ENCODE measurements at regions not wholly inside any gene's neighbourhood (a gene's known extent, or its start where the extent isn't known, plus 50 kb on each side); places are given as distances from the start of the nearest gene placed in this dataset.

DNA sequence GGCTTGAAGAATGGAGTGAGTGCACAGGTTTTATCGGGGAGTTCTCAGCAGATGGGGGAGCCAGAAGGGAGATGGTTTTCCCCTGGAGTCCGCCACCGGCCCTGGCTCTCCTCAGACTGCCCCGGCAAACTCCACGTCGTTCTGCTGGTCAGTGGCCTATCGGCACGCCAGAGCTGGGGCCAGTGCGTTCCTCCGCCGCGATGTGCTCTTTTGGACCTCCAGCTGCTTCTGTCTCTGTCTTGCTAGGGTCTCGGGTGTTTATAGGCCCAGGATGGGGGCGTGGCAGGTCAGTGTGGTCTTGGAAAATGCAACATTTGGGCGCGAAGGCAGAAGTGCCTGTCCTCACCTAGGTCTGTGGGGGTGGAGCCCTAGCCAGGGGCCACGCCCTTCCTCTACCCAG, 53.0 kb upstream of the ADTRP start:
- Mint-ChIP-seq H3K4me1 (peaks cover 29% of the 10 kb centered on the region), H3K9me3 (ENCODE audit: insufficient read depth) (no peaks in the 10 kb centered on the region), H3K27me3 (no peaks in the 10 kb centered on the region), H3K27ac (no peak overlapping the region), H3K4me3 (no peak overlapping the region)
- no peak overlapping the region for H3K9ac ChIP-seq (ENCODE audit: low read length)
- no peaks in the 10 kb centered on the region for H3K27me3 ChIP-seq (replicated peaks in 1 of 4; ENCODE audit: control extremely low read depth in 1 of 4, control insufficient read depth in 3 of 4, insufficient read depth in 4 of 4, low read length in 3 of 4)
- H3K79me2 ChIP-seq (ENCODE audit: control insufficient read depth, insufficient read depth, low read length), result no peaks in the 10 kb centered on the region
- H3K36me3 ChIP-seq (replicated peaks in 1 of 2; ENCODE audit: control extremely low read depth in 1 of 2, control insufficient read depth in 1 of 2, extremely low read depth in 1 of 2, insufficient read depth in 2 of 2, low read length in 1 of 2), result no peaks in the 10 kb centered on the region
- CTCF ChIA-PET, result no interaction called here
- DNase-seq (no peak), ATAC-seq (ENCODE audit: low read depth) (no peak)
- peaks cover 0 to 5% (median 0%) of the 10 kb centered on the region in 3 donors for H3K9me3 ChIP-seq (ENCODE audit: control extremely low read depth in 1 of 3, control insufficient read depth in 2 of 3, insufficient read depth in 1 of 3, low read length in 2 of 3)
- WGBS (ENCODE audit: insufficient coverage), result 97% methylated on average over 14 of the region's 17 CpGs
- TF ChIP-seq EZH2 (IDR thresholded peaks at IDR 0.05; ENCODE audit: borderline replicate concordance, insufficient read depth, low read depth, low read length, poor library complexity, severe bottlenecking), result no peak
- TF ChIP-seq, protein P1, sequence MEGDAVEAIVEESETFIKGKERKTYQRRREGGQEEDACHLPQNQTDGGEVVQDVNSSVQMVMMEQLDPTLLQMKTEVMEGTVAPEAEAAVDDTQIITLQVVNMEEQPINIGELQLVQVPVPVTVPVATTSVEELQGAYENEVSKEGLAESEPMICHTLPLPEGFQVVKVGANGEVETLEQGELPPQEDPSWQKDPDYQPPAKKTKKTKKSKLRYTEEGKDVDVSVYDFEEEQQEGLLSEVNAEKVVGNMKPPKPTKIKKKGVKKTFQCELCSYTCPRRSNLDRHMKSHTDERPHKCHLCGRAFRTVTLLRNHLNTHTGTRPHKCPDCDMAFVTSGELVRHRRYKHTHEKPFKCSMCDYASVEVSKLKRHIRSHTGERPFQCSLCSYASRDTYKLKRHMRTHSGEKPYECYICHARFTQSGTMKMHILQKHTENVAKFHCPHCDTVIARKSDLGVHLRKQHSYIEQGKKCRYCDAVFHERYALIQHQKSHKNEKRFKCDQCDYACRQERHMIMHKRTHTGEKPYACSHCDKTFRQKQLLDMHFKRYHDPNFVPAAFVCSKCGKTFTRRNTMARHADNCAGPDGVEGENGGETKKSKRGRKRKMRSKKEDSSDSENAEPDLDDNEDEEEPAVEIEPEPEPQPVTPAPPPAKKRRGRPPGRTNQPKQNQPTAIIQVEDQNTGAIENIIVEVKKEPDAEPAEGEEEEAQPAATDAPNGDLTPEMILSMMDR (IDR thresholded peaks at IDR 0.05), result no peak
- POLR2A ChIA-PET, result no interaction called here
- peaks cover 12 to 22% of the 10 kb centered on the region in 2 donors for H3K4me1 ChIP-seq (ENCODE audit: control insufficient read depth in 2 of 2, insufficient read depth in 2 of 2, low read length in 2 of 2)
- no peak overlapping the region for H2AFZ ChIP-seq (ENCODE audit: insufficient read depth, low read depth, low read length, poor library complexity, severe bottlenecking)
- H4K20me1 ChIP-seq (ENCODE audit: control insufficient read depth, insufficient read depth, low read length, poor library complexity, severe bottlenecking), result no peaks in the 10 kb centered on the region
- intact Hi-C loops (cut with micrococcal nuclease), result no loop called here
- no peak overlapping the region for H3K27ac ChIP-seq (ENCODE audit: low read length in 2 of 2)
- H3K4me2 ChIP-seq (replicated peaks; ENCODE audit: low read depth, low read length, poor library complexity, severe bottlenecking), result no peak overlapping the region
- H3K4me3 ChIP-seq (ENCODE audit: control extremely low read depth in 1 of 5, extremely low read depth in 1 of 5, insufficient read depth in 1 of 5, low read depth in 2 of 5, low read length in 4 of 5), result no peak overlapping the region

DNA sequence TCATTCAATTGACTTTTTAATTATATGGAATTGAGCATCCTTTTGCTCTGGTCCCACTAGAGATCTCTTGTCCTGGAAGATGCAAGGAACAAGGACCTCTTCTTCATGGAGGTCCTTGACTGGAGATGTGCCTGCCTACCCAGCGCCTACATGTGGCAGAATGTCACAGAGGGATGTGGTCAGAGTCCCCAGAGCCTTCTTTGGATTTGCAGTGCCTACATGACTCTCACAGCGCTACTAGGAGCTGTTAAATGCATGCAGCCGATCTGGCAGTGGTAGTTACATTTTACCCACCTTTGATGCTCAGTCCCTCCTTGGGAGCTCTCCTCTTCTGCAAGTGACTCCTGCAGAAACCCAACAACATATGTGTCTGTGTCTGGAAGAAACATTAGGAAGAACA, 51.9 kb upstream of the ADTRP start:
- no peak for TF ChIP-seq EZH2 (IDR thresholded peaks at IDR 0.05; ENCODE audit: borderline replicate concordance, insufficient read depth, low read depth, low read length, poor library complexity, severe bottlenecking)
- TF ChIP-seq, protein P1 (IDR thresholded peaks at IDR 0.05), result no peak
- no peak for ATAC-seq (ENCODE audit: low read depth)
- no peaks in the 10 kb centered on the region for H3K9me3 Mint-ChIP-seq (ENCODE audit: insufficient read depth)
- H3K4me3 Mint-ChIP-seq, result no peak overlapping the region
- H3K9ac ChIP-seq (ENCODE audit: low read length), result no peak overlapping the region
- H3K27ac Mint-ChIP-seq, result no peak overlapping the region
- H3K4me1 ChIP-seq (ENCODE audit: control insufficient read depth in 2 of 2, insufficient read depth in 2 of 2, low read length in 2 of 2), result peaks cover 12 to 22% of the 10 kb centered on the region in 2 donors
- peaks cover 0 to 5% (median 0%) of the 10 kb centered on the region in 3 donors for H3K9me3 ChIP-seq (ENCODE audit: control extremely low read depth in 1 of 3, control insufficient read depth in 2 of 3, insufficient read depth in 1 of 3, low read length in 2 of 3)
- intact Hi-C loops (cut with micrococcal nuclease), result no loop called here
- peaks cover 29% of the 10 kb centered on the region for H3K4me1 Mint-ChIP-seq
- WGBS (ENCODE audit: insufficient coverage), result no CpG with 5 or more reads among the region's 3 CpGs
- ChIA-PET CTCF (no interaction called here), POLR2A (no interaction called here)
- no peak overlapping the region for H2AFZ ChIP-seq (ENCODE audit: insufficient read depth, low read depth, low read length, poor library complexity, severe bottlenecking)
- H3K4me2 ChIP-seq (replicated peaks; ENCODE audit: low read depth, low read length, poor library complexity, severe bottlenecking), result no peak overlapping the region
- H3K4me3 ChIP-seq (ENCODE audit: control extremely low read depth in 1 of 5, extremely low read depth in 1 of 5, insufficient read depth in 1 of 5, low read depth in 2 of 5, low read length in 4 of 5), result no peak overlapping the region
- H3K27me3 ChIP-seq (replicated peaks in 1 of 4; ENCODE audit: control extremely low read depth in 1 of 4, control insufficient read depth in 3 of 4, insufficient read depth in 4 of 4, low read length in 3 of 4), result no peaks in the 10 kb centered on the region
- no peaks in the 10 kb centered on the region for H3K79me2 ChIP-seq (ENCODE audit: control insufficient read depth, insufficient read depth, low read length)
- H4K20me1 ChIP-seq (ENCODE audit: control insufficient read depth, insufficient read depth, low read length, poor library complexity, severe bottlenecking), result no peaks in the 10 kb centered on the region
- no peaks in the 10 kb centered on the region for H3K36me3 ChIP-seq (replicated peaks in 1 of 2; ENCODE audit: control extremely low read depth in 1 of 2, control insufficient read depth in 1 of 2, extremely low read depth in 1 of 2, insufficient read depth in 2 of 2, low read length in 1 of 2)
- H3K27ac ChIP-seq (ENCODE audit: low read length in 2 of 2), result no peak overlapping the region
- DNase-seq, result no peak
- no peaks in the 10 kb centered on the region for H3K27me3 Mint-ChIP-seq
